Left lung (tissue), 4 donors: ENCODE measurements at regions not wholly inside any gene's neighbourhood (a gene's known extent, or its start where the extent isn't known, plus 50 kb on each side); places are given as distances from the start of the nearest gene placed in this dataset.
"Not testable (repeated sequence)": the region's sequence is repeated elsewhere in the genome, so short reads cannot be mapped to it uniquely, and the experiment has no call there.

ENCODE experiments used
- ATAC-seq: fragments of 200-7000 bp; cut with Tn5 transposase; one replicate; pipeline ENCODE4 v1.9.1; 2020; ENCODE audit warnings: moderate library complexity
- DNase-seq, 4 donors: peaks; one replicate each; pipeline ENCODE4 v3.0.0-alpha.2; 2013 to 2020
- H3K27ac ChIP-seq, 2 donors: fragments of 200-600 bp; sonication (generic) in 1 of 2; one replicate each; pipeline versions ENCODE4 v1.5.0 to v1.8.0; 2020 to 2021
- H3K27me3 ChIP-seq, 2 donors: fragments of 200-600 bp; sonication (generic) in 1 of 2; one replicate each; pipeline versions ENCODE4 v1.5.0 to v1.8.0; 2020 to 2021
- H3K36me3 ChIP-seq, 2 donors: fragments of 200-600 bp; sonication (generic) in 1 of 2; one replicate each; pipeline versions ENCODE4 v1.5.0 to v1.8.0; 2020 to 2021
- H3K4me1 ChIP-seq, 2 donors: fragments of 200-600 bp; one replicate each; pipeline ENCODE4 v1.8.0; 2021
- H3K4me3 ChIP-seq, 2 donors: fragments of 200-600 bp; sonication (generic) in 1 of 2; one replicate each; pipeline versions ENCODE4 v1.5.0 to v1.8.0; 2020 to 2021; ENCODE audit warnings: mild to moderate bottlenecking in 1 of 2
- H3K9me3 ChIP-seq, 2 donors: fragments of 200-600 bp; sonication (generic) in 1 of 2; one replicate each; pipeline versions ENCODE4 v1.5.0 to v1.8.0; 2020 to 2021
- CTCF ChIP-seq, 2 donors: fragments of 200-600 bp; sonication (generic) in 1 of 2; IDR thresholded peaks; one replicate each; pipeline versions ENCODE4 v1.5.0 to v1.8.0; 2021; ENCODE audit warnings: antibody characterized with exemption in 2 of 2
- intact Hi-C, 2 donors: fragments of 100-400 bp; cut with DNase I; formaldehyde crosslinking; loops; one replicate each; pipeline versions ENCODE4 v1.11.2 to v1.14.2; 2022
- donor health status: DM: no; HTN: yes; CAD: no.
- donor health status: DM: no; HTN: no; CAD: no.

GRCh38 chr4:33975995-33976394, 2268.3 kb downstream of the ARAP2 start:
- DNase-seq, result no peak

GRCh38 chr4:33979781-33980180, 2264.5 kb downstream of the ARAP2 start:
- H3K36me3 ChIP-seq, H3K4me1 ChIP-seq, H3K27me3 ChIP-seq, H3K4me3 ChIP-seq, ATAC-seq, H3K27ac ChIP-seq, H3K9me3 ChIP-seq, DNase-seq, intact Hi-C loops: not testable (repeated sequence)

More at GRCh38 chr4:33975995-33976394, 2268.3 kb downstream of the ARAP2 start:
- TF ChIP-seq CTCF (IDR thresholded peaks at IDR 0.05), result no peak
- Histone ChIP-seq H3K4me1 (no peaks in the 10 kb centered on the region), H3K4me3 (no peak overlapping the region), H3K27ac (no peak overlapping the region), H3K9me3 (no peaks in the 10 kb centered on the region), H3K36me3 (no peaks in the 10 kb centered on the region), H3K27me3 (no peaks in the 10 kb centered on the region)
- intact Hi-C loops, result no loop called here
- no peak for ATAC-seq

- H3K9me3 ChIP-seq, result no peaks in the 10 kb centered on the region
- H3K27ac ChIP-seq, result no peak overlapping the region
- no peak for TF ChIP-seq CTCF (IDR thresholded peaks at IDR 0.05)
- H3K4me3 ChIP-seq, result no peak overlapping the region
- DNase-seq (no peak), ATAC-seq (no peak)
- H3K4me1 ChIP-seq, result no peaks in the 10 kb centered on the region
- H3K27me3 ChIP-seq, result no peaks in the 10 kb centered on the region
- no peaks in the 10 kb centered on the region for H3K36me3 ChIP-seq
- intact Hi-C loops, result no loop called here
These were observed 2264.0 kb downstream of the ARAP2 start for GRCh38 chr4:33980361-33980760.

- Histone ChIP-seq H3K27me3 (no peaks in the 10 kb centered on the region), H3K4me1 (no peaks in the 10 kb centered on the region), H3K36me3 (no peaks in the 10 kb centered on the region), H3K4me3 (no peak overlapping the region), H3K9me3 (no peaks in the 10 kb centered on the region), H3K27ac (no peak overlapping the region)
- ATAC-seq (no peak), DNase-seq (no peak)
- no peak for TF ChIP-seq CTCF (IDR thresholded peaks at IDR 0.05)
- intact Hi-C loops, result no loop called here
These were observed 2254.4 kb downstream of the ARAP2 start for GRCh38 chr4:33989820-33990443.

- DNase-seq (no peak), ATAC-seq (no peak)
- Histone ChIP-seq H3K4me3 (no peak overlapping the region), H3K9me3 (no peaks in the 10 kb centered on the region), H3K4me1 (no peaks in the 10 kb centered on the region), H3K27me3 (no peaks in the 10 kb centered on the region), H3K27ac (no peak overlapping the region), H3K36me3 (no peaks in the 10 kb centered on the region)
- TF ChIP-seq CTCF (IDR thresholded peaks at IDR 0.05), result no peak
- intact Hi-C loops, result no loop called here
These were observed 2248.1 kb downstream of the ARAP2 start for GRCh38 chr4:33996075-33996718.

- no peak for ATAC-seq
- no peak overlapping the region for H3K27ac ChIP-seq
- peak in 2 of 4 donors; percentile 46 to 68 for DNase-seq
- no peaks in the 10 kb centered on the region for H3K9me3 ChIP-seq
- H3K4me1 ChIP-seq, result no peaks in the 10 kb centered on the region
- H3K4me3 ChIP-seq, result no peak overlapping the region
- TF ChIP-seq CTCF (IDR thresholded peaks at IDR 0.05), result no peak
- intact Hi-C loops, result no loop called here
- H3K27me3 ChIP-seq, result no peaks in the 10 kb centered on the region
- no peaks in the 10 kb centered on the region for H3K36me3 ChIP-seq
These were observed 2246.0 kb downstream of the ARAP2 start for GRCh38 chr4:33998291-33998690.
